Endothelial cell of umbilical vein (primary cell): ENCODE measurements at regions not wholly inside any gene's neighbourhood (a gene's known extent, or its start where the extent isn't known, plus 50 kb on each side); places are given as distances from the start of the nearest gene placed in this dataset.

Source experiments
- BruUV-seq: library from RNA; stranded (reverse); fragments of 400-500 nt; replicated peaks from 2 replicates; lab custom pipeline; 2021; lab: Mats Ljungman, UMichigan
- CTCF ChIA-PET: fragments of 300-600, 350-600 bp; sonication (Branson Sonifier 250); formaldehyde crosslinking; loops from one replicate; lab custom pipeline; 2021; ENCODE audit warnings: antibody characterized with exemption, inconsistent platforms; lab: Charles Lee
- POLR2A ChIA-PET: fragments of 300-600, 350-600 bp; sonication (Branson Sonifier 250); formaldehyde crosslinking; loops from one replicate; lab custom pipeline; 2021; ENCODE audit warnings: antibody characterized with exemption, inconsistent platforms; lab: Charles Lee
- DNase-seq: peaks from one replicate; pipeline ENCODE4 v3.0.0-alpha.2; 2011; ENCODE audit warnings: low read depth, low spot score
- FAIRE-seq: peaks from 2 replicates; lab custom pipeline; 2011; peaks lifted over from hg19 to GRCh38; lab: Jason Lieb, UNC
- H2AFZ ChIP-seq: 2 replicates; pipeline ENCODE4 v1.6.0; 2012; ENCODE audit warnings: low read depth, low read length, control low read depth, inconsistent platforms
- H3K27ac ChIP-seq: 2 replicates; pipeline ENCODE4 v1.5.1; 2011; ENCODE audit warnings: low read depth, mild to moderate bottlenecking, control low read depth, low read length, moderate library complexity; ENCODE audit not compliant: insufficient read depth
- H3K27me3 ChIP-seq, 2 experiments: 2 replicates each; pipeline versions ENCODE4 v1.6.0 to v1.6.1; 2011; ENCODE audit warnings: low read length in 2 of 2, mixed read lengths in 1 of 2; ENCODE audit not compliant: control insufficient read depth in 2 of 2, insufficient read depth in 2 of 2
- H3K36me3 ChIP-seq, 2 experiments: 2 replicates in 1 of 2; 3 replicates in 1 of 2; pipeline ENCODE4 v1.5.1; 2011; ENCODE audit warnings: low read length in 2 of 2, mild to moderate bottlenecking in 1 of 2, moderate library complexity in 1 of 2; ENCODE audit not compliant: control insufficient read depth in 2 of 2, insufficient read depth in 2 of 2; ENCODE audit errors: extremely low read depth in 1 of 2
- H3K4me1 ChIP-seq: 3 replicates; pipeline ENCODE4 v1.5.1; 2011; ENCODE audit warnings: mild to moderate bottlenecking, low read length; ENCODE audit not compliant: control insufficient read depth, insufficient read depth; ENCODE audit errors: extremely low read depth
- H3K4me2 ChIP-seq: 2 replicates; pipeline ENCODE4 v1.6.1; 2011; ENCODE audit warnings: low read length, control low read depth, mixed read lengths; ENCODE audit not compliant: insufficient read depth
- H3K4me3 ChIP-seq, 3 experiments: fragments of 200-600 bp in 1 of 3; sonication (generic), shearing (Covaris generic) in 1 of 3; replicated peaks in 1 of 3; 2 replicates each; pipeline ENCODE4 v1.5.1; 2011 to 2016; ENCODE audit warnings: control low read depth in 3 of 3, low read length in 3 of 3, mild to moderate bottlenecking in 2 of 3, inconsistent platforms in 1 of 3, low read depth in 1 of 3, moderate library complexity in 1 of 3; ENCODE audit not compliant: insufficient read depth in 1 of 3
- H3K79me2 ChIP-seq: 2 replicates; pipeline ENCODE4 v1.6.0; 2012; ENCODE audit warnings: low read length, inconsistent platforms; ENCODE audit not compliant: control insufficient read depth, insufficient read depth
- H3K9ac ChIP-seq: replicated peaks from 2 replicates; pipeline ENCODE3; 2011; ENCODE audit warnings: low read length, control low read depth; ENCODE audit not compliant: insufficient read depth; ENCODE audit errors: extremely low read depth
- H3K9me1 ChIP-seq: replicated peaks from 3 replicates; pipeline ENCODE4 v1.6.0; 2011; ENCODE audit warnings: mild to moderate bottlenecking, low read length; ENCODE audit not compliant: control insufficient read depth, insufficient read depth; ENCODE audit errors: extremely low read depth
- H3K9me3 ChIP-seq: replicated peaks from 2 replicates; pipeline ENCODE4 v1.5.1; 2012; ENCODE audit warnings: low read length, inconsistent platforms; ENCODE audit not compliant: control insufficient read depth, insufficient read depth
- H4K20me1 ChIP-seq: replicated peaks from 2 replicates; pipeline ENCODE3; 2011; ENCODE audit warnings: mild to moderate bottlenecking, low read length; ENCODE audit not compliant: control insufficient read depth, insufficient read depth; ENCODE audit errors: extremely low read depth
- CTCF ChIP-seq, 2 donors: IDR thresholded peaks; 1 replicate in 1 of 2; 2 replicates in 1 of 2; pipeline ENCODE4 v1.5.1; 2011; ENCODE audit warnings: low read length in 2 of 2, mild to moderate bottlenecking in 2 of 2, moderate library complexity in 2 of 2, control low read depth in 1 of 2, inconsistent platforms in 1 of 2, low read depth in 1 of 2; ENCODE audit not compliant: insufficient read depth in 1 of 2; ENCODE audit errors: extremely low read depth in 1 of 2
- EZH2 ChIP-seq: IDR thresholded peaks from 2 replicates; pipeline ENCODE4 v1.6.1; 2012; ENCODE audit warnings: borderline replicate concordance, low read depth, mild to moderate bottlenecking, moderate library complexity, low read length, inconsistent platforms; ENCODE audit not compliant: severe bottlenecking
- FOS ChIP-seq: IDR thresholded peaks from 2 replicates; pipeline ENCODE4 v1.6.1; 2011; ENCODE audit warnings: mild to moderate bottlenecking, low read length, moderate library complexity, borderline replicate concordance; ENCODE audit not compliant: insufficient read depth
- GATA2 ChIP-seq: IDR thresholded peaks from 2 replicates; pipeline ENCODE4 v1.7.0; 2011; ENCODE audit warnings: low read depth, mild to moderate bottlenecking, moderate library complexity, mixed read lengths, low read length; ENCODE audit not compliant: insufficient read length, insufficient read depth
- JUN ChIP-seq: IDR thresholded peaks from 2 replicates; pipeline ENCODE4 v1.6.1; 2011; ENCODE audit warnings: borderline replicate concordance, low read depth; ENCODE audit not compliant: insufficient read length, insufficient read depth
- MYC ChIP-seq: IDR thresholded peaks from one replicate; pipeline ENCODE4 v1.6.1; 2011; ENCODE audit warnings: mild to moderate bottlenecking, low read depth, low read length
- POLR2A ChIP-seq: IDR thresholded peaks from 2 replicates; pipeline ENCODE4 v1.6.1; 2012; ENCODE audit warnings: low read depth, mild to moderate bottlenecking, control low read depth, low read length
- POLR2AphosphoS5 ChIP-seq: IDR thresholded peaks from 2 replicates; pipeline ENCODE4 v1.6.1; 2012; ENCODE audit warnings: low read depth, mild to moderate bottlenecking, control low read depth, low read length, moderate library complexity; ENCODE audit not compliant: insufficient read depth
- dilution Hi-C: fragments of 300-500 bp; cut with MboI; formaldehyde crosslinking; loops from one replicate; pipeline ENCODE4 v1.15.0; 2019; ENCODE audit warnings: low sequenced_read_pairs; ENCODE audit not compliant: extremely low pct_ligation_motif_present
- intact Hi-C: fragments of 100-400 bp; cut with micrococcal nuclease; formaldehyde crosslinking; loops from one replicate; pipeline ENCODE4 v1.10.0; 2022
- TF ChIP-seq, protein P1 (sequence below): IDR thresholded peaks from 2 replicates; pipeline ENCODE4 v1.6.1; 2011; ENCODE audit not compliant: insufficient read depth, insufficient read length

DNA sequence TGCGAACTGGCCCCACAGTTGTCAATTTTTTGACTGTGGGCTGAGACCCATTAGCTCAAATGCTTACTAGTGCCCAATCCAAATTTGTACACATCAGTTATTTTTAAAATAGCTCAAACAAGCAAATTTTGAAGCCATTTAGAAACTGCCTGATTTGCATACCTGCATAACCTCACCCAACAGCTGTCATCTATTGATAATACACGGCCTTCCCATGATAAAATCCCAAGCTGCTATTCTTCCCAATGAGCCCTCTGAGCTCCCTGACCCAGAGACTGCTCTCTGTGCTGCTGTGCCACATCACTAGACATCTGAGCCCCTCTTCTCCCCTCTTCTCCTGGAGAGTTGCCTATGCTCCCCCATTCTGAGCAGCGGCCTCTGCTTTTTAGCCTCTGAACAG, 140.5 kb upstream of the EEF1E1 start:
- H3K9me1 ChIP-seq, result no peaks in the 10 kb centered on the region
- no TSS peak for BruUV-seq
- H3K79me2 ChIP-seq, result no peaks in the 10 kb centered on the region
- H3K4me1 ChIP-seq, result no peaks in the 10 kb centered on the region
- H2AFZ ChIP-seq, result no peak overlapping the region
- intact Hi-C loops (no loop called here), dilution Hi-C loops (no loop called here)
- no peak overlapping the region for H3K4me2 ChIP-seq
- no peaks in the 10 kb centered on the region for H3K9me3 ChIP-seq
- ChIA-PET CTCF (no interaction called here), POLR2A (no interaction called here)
- no peak overlapping the region for H3K4me3 ChIP-seq
- TF ChIP-seq POLR2A, result no peak
- TF ChIP-seq GATA2, result no peak
- TF ChIP-seq, protein P1, sequence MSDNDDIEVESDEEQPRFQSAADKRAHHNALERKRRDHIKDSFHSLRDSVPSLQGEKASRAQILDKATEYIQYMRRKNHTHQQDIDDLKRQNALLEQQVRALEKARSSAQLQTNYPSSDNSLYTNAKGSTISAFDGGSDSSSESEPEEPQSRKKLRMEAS, result no peak
- TF ChIP-seq POLR2AphosphoS5, result no peak
- TF ChIP-seq EZH2, result no peak
- no peak for TF ChIP-seq JUN
- TF ChIP-seq FOS, result no peak
- no peak for TF ChIP-seq CTCF (IDR thresholded peaks at IDR 0.05; ENCODE audit: extremely low read depth in 1 of 2, insufficient read depth in 1 of 2, low read depth in 1 of 2, low read length in 2 of 2)
- TF ChIP-seq MYC, result no peak
- no peak overlapping the region for H3K9ac ChIP-seq
- FAIRE-seq, result no peak
- H3K27ac ChIP-seq, result no peak overlapping the region
- no peaks in the 10 kb centered on the region for H4K20me1 ChIP-seq
- no peaks in the 10 kb centered on the region for H3K36me3 ChIP-seq
- no peak for DNase-seq
- peaks cover 1 to 10% of the 10 kb centered on the region in 2 experiments for H3K27me3 ChIP-seq
